Astrocyte (in vitro differentiated cells and primary cell): ENCODE measurements at regions not wholly inside any gene's neighbourhood (a gene's known extent, or its start where the extent isn't known, plus 50 kb on each side); places are given as distances from the start of the nearest gene placed in this dataset.

Experiments
- DNase-seq: peaks from one replicate; pipeline ENCODE4 v3.0.0-alpha.2; 2010; ENCODE audit warnings: low read depth
- FAIRE-seq: peaks from 2 replicates; lab custom pipeline; 2011; peaks lifted over from hg19 to GRCh38; lab: Jason Lieb, UNC
- H2AFZ ChIP-seq: 2 replicates; pipeline ENCODE4 v1.6.0; 2012; ENCODE audit warnings: low read depth, low read length, inconsistent platforms
- H3K27ac ChIP-seq: 2 replicates; pipeline ENCODE4 v1.5.1; 2011; ENCODE audit warnings: low read depth, low read length, inconsistent platforms
- H3K27me3 ChIP-seq: 2 replicates; pipeline ENCODE4 v1.6.0; 2011; ENCODE audit warnings: low read length, inconsistent platforms; ENCODE audit not compliant: insufficient read depth
- H3K36me3 ChIP-seq: 2 replicates; pipeline ENCODE4 v1.5.1; 2011; ENCODE audit warnings: low read length, inconsistent platforms; ENCODE audit not compliant: insufficient read depth
- H3K4me1 ChIP-seq: 2 replicates; pipeline ENCODE4 v1.5.1; 2011; ENCODE audit warnings: low read length, inconsistent platforms; ENCODE audit not compliant: insufficient read depth
- H3K4me2 ChIP-seq: 2 replicates; pipeline ENCODE4 v1.6.0; 2012; ENCODE audit warnings: low read length, inconsistent platforms
- H3K4me3 ChIP-seq: 2 replicates; pipeline ENCODE4 v1.5.1; 2011; ENCODE audit warnings: low read depth, mild to moderate bottlenecking, low read length, inconsistent platforms; ENCODE audit not compliant: insufficient read depth
- H3K79me2 ChIP-seq: 2 replicates; pipeline ENCODE4 v1.6.0; 2012; ENCODE audit warnings: mild to moderate bottlenecking, low read length, inconsistent platforms; ENCODE audit not compliant: insufficient read depth
- H3K9ac ChIP-seq: 2 replicates; pipeline ENCODE4 v1.6.0; 2012; ENCODE audit warnings: mild to moderate bottlenecking, low read length, inconsistent platforms
- H3K9me3 ChIP-seq: 2 replicates; pipeline ENCODE4 v1.5.1; 2012; ENCODE audit warnings: low read depth, mild to moderate bottlenecking, low read length, inconsistent platforms; ENCODE audit not compliant: insufficient read depth
- H4K20me1 ChIP-seq: 2 replicates; pipeline ENCODE4 v1.6.0; 2012; ENCODE audit warnings: low read length, inconsistent platforms; ENCODE audit not compliant: insufficient read depth
- H3K27ac Mint-ChIP-seq: one replicate; pipeline ENCODE4 v1.8.0; 2021; ENCODE audit warnings: mild to moderate bottlenecking, mixed read lengths; ENCODE audit not compliant: unreplicated experiment
- H3K27me3 Mint-ChIP-seq: one replicate; pipeline ENCODE4 v1.8.0; 2021; ENCODE audit warnings: low read depth, mixed read lengths; ENCODE audit not compliant: unreplicated experiment
- H3K36me3 Mint-ChIP-seq: one replicate; pipeline ENCODE4 v1.8.0; 2021; ENCODE audit warnings: low read depth, mixed read lengths; ENCODE audit not compliant: unreplicated experiment
- H3K4me1 Mint-ChIP-seq: one replicate; pipeline ENCODE4 v1.8.0; 2021; ENCODE audit warnings: low read depth, mixed read lengths; ENCODE audit not compliant: unreplicated experiment
- H3K4me3 Mint-ChIP-seq: one replicate; pipeline ENCODE4 v1.8.0; 2021; ENCODE audit warnings: mild to moderate bottlenecking, moderate library complexity, mixed read lengths; ENCODE audit not compliant: unreplicated experiment
- H3K9me3 Mint-ChIP-seq: one replicate; pipeline ENCODE4 v1.8.0; 2021; ENCODE audit warnings: mild to moderate bottlenecking, mixed read lengths; ENCODE audit not compliant: unreplicated experiment
- EZH2 ChIP-seq: IDR thresholded peaks from 2 replicates; pipeline ENCODE4 v1.6.1; 2012; ENCODE audit warnings: mild to moderate bottlenecking, low read length, inconsistent platforms; ENCODE audit not compliant: insufficient read depth
- TF ChIP-seq, protein P1 (sequence below): IDR thresholded peaks from 2 replicates; pipeline ENCODE4 v1.5.1; 2011; ENCODE audit warnings: low read depth, mild to moderate bottlenecking, inconsistent platforms, low read length, moderate library complexity; ENCODE audit not compliant: insufficient read depth

DNA sequence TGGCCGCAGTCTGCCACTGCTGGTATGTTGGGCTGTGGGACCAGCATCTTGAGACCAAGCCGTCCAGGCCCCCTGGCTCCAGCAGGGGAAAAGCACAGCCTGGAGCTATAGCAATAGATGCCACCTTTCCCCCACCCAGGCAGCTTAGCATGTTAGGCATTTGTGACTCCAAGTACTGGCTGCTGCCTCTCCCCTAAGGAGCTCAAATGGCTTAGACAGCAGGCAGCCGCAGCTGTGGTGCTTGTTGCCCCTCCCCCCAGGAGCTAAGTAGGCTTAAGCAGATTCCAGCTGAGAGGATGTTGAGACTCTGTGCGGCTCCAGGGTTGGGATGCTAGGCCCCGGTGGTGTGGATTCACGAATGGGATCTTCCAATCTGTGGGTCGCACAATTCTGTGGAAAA lies 88.8 kb upstream of the ANKFN1 start:
- no peak for TF ChIP-seq EZH2
- TF ChIP-seq, protein P1, sequence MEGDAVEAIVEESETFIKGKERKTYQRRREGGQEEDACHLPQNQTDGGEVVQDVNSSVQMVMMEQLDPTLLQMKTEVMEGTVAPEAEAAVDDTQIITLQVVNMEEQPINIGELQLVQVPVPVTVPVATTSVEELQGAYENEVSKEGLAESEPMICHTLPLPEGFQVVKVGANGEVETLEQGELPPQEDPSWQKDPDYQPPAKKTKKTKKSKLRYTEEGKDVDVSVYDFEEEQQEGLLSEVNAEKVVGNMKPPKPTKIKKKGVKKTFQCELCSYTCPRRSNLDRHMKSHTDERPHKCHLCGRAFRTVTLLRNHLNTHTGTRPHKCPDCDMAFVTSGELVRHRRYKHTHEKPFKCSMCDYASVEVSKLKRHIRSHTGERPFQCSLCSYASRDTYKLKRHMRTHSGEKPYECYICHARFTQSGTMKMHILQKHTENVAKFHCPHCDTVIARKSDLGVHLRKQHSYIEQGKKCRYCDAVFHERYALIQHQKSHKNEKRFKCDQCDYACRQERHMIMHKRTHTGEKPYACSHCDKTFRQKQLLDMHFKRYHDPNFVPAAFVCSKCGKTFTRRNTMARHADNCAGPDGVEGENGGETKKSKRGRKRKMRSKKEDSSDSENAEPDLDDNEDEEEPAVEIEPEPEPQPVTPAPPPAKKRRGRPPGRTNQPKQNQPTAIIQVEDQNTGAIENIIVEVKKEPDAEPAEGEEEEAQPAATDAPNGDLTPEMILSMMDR, result no peak

DNA sequence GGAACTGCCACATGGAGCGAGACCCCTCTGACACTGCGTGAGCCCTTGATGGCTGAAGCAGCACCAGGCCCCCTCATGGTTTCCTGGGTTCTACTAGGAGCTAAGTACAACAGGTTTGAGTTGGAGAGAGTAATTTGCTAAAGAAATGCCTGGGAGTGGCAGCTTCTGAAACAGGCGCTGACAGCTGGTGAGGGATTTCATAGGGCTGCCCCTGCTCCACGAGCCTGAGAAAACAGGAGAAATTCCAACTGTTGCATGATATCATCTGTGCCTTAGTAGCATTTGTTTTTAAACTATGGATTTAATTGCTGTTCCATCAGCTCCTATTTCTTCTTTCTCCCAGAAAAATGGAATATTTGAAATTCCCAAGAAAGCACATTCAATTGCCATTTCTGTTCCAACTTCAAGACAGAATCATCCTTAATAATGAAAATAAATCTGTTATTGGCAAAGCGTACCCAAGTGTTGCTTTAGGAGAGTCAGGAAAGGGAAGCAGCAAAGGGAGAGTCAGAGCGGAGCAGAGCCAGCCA lies 78.8 kb upstream of the ANKFN1 start:
- TF ChIP-seq, protein P1, result no peak
- no peak for TF ChIP-seq EZH2
- Mint-ChIP-seq H3K36me3 (no peaks in the 10 kb centered on the region), H3K9me3 (peaks cover 5% of the 10 kb centered on the region), H3K27ac (no peak overlapping the region), H3K4me3 (no peak overlapping the region), H3K27me3 (no peaks in the 10 kb centered on the region), H3K4me1 (no peaks in the 10 kb centered on the region)
- Histone ChIP-seq H3K4me1 (no peaks in the 10 kb centered on the region), H3K79me2 (no peaks in the 10 kb centered on the region), H4K20me1 (no peaks in the 10 kb centered on the region), H3K4me3 (no peak overlapping the region), H3K27ac (no peak overlapping the region), H3K36me3 (no peaks in the 10 kb centered on the region), H2AFZ (no peak overlapping the region), H3K9ac (no peak overlapping the region), H3K27me3 (no peaks in the 10 kb centered on the region), H3K4me2 (no peak overlapping the region), H3K9me3 (peaks cover 2% of the 10 kb centered on the region)
- DNase-seq (no peak), FAIRE-seq (no peak)

More for the DNA sequence above, 88.8 kb upstream of the ANKFN1 start:
- no peaks in the 10 kb centered on the region for H3K36me3 Mint-ChIP-seq
- DNase-seq, result no peak
- Histone ChIP-seq H4K20me1 (no peaks in the 10 kb centered on the region), H3K27me3 (no peaks in the 10 kb centered on the region), H3K79me2 (no peaks in the 10 kb centered on the region), H3K4me3 (no peak overlapping the region), H3K9ac (no peak overlapping the region), H3K27ac (no peak overlapping the region), H3K36me3 (no peaks in the 10 kb centered on the region), H3K9me3 (no peaks in the 10 kb centered on the region), H3K4me1 (no peaks in the 10 kb centered on the region), H3K4me2 (no peak overlapping the region), H2AFZ (no peak overlapping the region)
- no peaks in the 10 kb centered on the region for H3K27me3 Mint-ChIP-seq
- no peaks in the 10 kb centered on the region for H3K4me1 Mint-ChIP-seq
- H3K4me3 Mint-ChIP-seq, result no peak overlapping the region
- no peak overlapping the region for H3K27ac Mint-ChIP-seq
- no peak for FAIRE-seq
- H3K9me3 Mint-ChIP-seq, result peaks cover 3% of the 10 kb centered on the region

DNA sequence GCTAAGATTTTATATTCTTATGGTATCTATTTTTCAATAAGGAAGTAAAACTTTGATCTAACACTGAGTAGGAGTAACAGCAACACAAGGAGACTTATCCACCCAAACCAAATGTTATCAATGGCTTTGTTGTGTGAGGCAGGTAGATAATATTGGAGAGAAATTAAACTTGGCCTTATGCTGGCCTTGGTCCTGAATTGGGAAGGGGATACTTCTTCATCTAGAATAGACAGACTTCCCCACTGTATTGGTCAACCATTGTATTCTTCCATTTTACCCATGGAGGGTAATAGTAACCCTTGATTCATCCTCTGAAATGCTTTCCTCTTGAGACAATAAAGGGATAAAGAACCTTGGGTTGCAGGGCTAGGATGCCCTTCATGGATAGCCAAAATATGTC lies 76.3 kb upstream of the ANKFN1 start:
- Histone ChIP-seq H3K27me3 (no peaks in the 10 kb centered on the region), H4K20me1 (no peaks in the 10 kb centered on the region), H3K9ac (no peak overlapping the region), H3K4me2 (no peak overlapping the region), H3K9me3 (peaks cover 2% of the 10 kb centered on the region), H3K27ac (no peak overlapping the region), H3K79me2 (no peaks in the 10 kb centered on the region), H3K4me1 (no peaks in the 10 kb centered on the region), H3K4me3 (no peak overlapping the region), H2AFZ (no peak overlapping the region), H3K36me3 (no peaks in the 10 kb centered on the region)
- Mint-ChIP-seq H3K27ac (no peak overlapping the region), H3K4me1 (no peaks in the 10 kb centered on the region), H3K27me3 (no peaks in the 10 kb centered on the region), H3K4me3 (no peak overlapping the region), H3K36me3 (no peaks in the 10 kb centered on the region), H3K9me3 (peaks cover 5% of the 10 kb centered on the region)
- FAIRE-seq (no peak), DNase-seq (no peak)
- TF ChIP-seq, protein P1, result no peak
- TF ChIP-seq EZH2, result no peak
